DMS79 (cell line): ENCODE measurements at regions not wholly inside any gene's neighbourhood (a gene's known extent, or its start where the extent isn't known, plus 50 kb on each side); places are given as distances from the start of the nearest gene placed in this dataset.
"Not testable (repeated sequence)": the region's sequence is repeated elsewhere in the genome, so short reads cannot be mapped to it uniquely, and the experiment has no call there.

Source experiments
- DNase-seq: peaks from one replicate; lab custom pipeline; 2025; lab: John Stamatoyannopoulos, UW

GRCh38 chr2:37758141-37758601 lies 86.7 kb upstream of the CDC42EP3 start:
- not testable (repeated sequence) for DNase-seq

GRCh38 chr2:37759989-37760388 lies 88.5 kb upstream of the CDC42EP3 start:
- not testable (repeated sequence) for DNase-seq

- no peak for DNase-seq
Observed at GRCh38 chr2:37760471-37760870, 89.0 kb upstream of the CDC42EP3 start.

GRCh38 chr2:37762281-37762680 lies 90.8 kb upstream of the CDC42EP3 start:
- not testable (repeated sequence) for DNase-seq

- no peak for DNase-seq
Observed at GRCh38 chr2:37764739-37765138, 93.3 kb upstream of the CDC42EP3 start.

GRCh38 chr2:37766106-37766505 lies 94.7 kb upstream of the CDC42EP3 start:
- no peak for DNase-seq

GRCh38 chr2:37767046-37767445 lies 95.6 kb upstream of the CDC42EP3 start:
- no peak for DNase-seq

GRCh38 chr2:37767959-37768925 lies 96.8 kb upstream of the CDC42EP3 start:
- DNase-seq = no peak

GRCh38 chr2:37769551-37769950 lies 98.1 kb upstream of the CDC42EP3 start:
- no peak for DNase-seq

- no peak for DNase-seq
Observed at GRCh38 chr2:37770797-37771196, 99.4 kb upstream of the CDC42EP3 start.

- no peak for DNase-seq
Observed at GRCh38 chr2:37771600-37772088, 100.2 kb upstream of the CDC42EP3 start.

GRCh38 chr2:37773371-37774130 lies 102.1 kb upstream of the CDC42EP3 start:
- DNase-seq = no peak

- DNase-seq = not testable (repeated sequence)
Observed at GRCh38 chr2:37774171-37774944, 102.9 kb upstream of the CDC42EP3 start.

GRCh38 chr2:37774976-37775907 lies 103.8 kb upstream of the CDC42EP3 start:
- no peak for DNase-seq

GRCh38 chr2:37775908-37776250 lies 104.4 kb upstream of the CDC42EP3 start:
- no peak for DNase-seq

- DNase-seq = no peak
Observed at GRCh38 chr2:37776487-37776886, 105.0 kb upstream of the CDC42EP3 start.

GRCh38 chr2:37779139-37779538 lies 107.7 kb upstream of the CDC42EP3 start:
- no peak for DNase-seq

GRCh38 chr2:37779611-37780386 lies 108.4 kb upstream of the CDC42EP3 start:
- DNase-seq = no peak

GRCh38 chr2:37780387-37780676 lies 108.9 kb upstream of the CDC42EP3 start:
- DNase-seq = no peak

GRCh38 chr2:37781028-37781427 lies 109.6 kb upstream of the CDC42EP3 start:
- DNase-seq = no peak
